EL (cell line): ENCODE measurements at regions not wholly inside any gene's neighbourhood (a gene's known extent, or its start where the extent isn't known, plus 50 kb on each side); places are given as distances from the start of the nearest gene placed in this dataset.
A peak's percentile ranks its signal among the peaks of the same experiment; 100 is the strongest.
"Not testable (repeated sequence)": the region's sequence is repeated elsewhere in the genome, so short reads cannot be mapped to it uniquely, and the experiment has no call there.

Experiments used
- DNase-seq: peaks from one replicate; pipeline ENCODE4 v3.0.0-alpha.2; 2016

- peak; percentile 88 for DNase-seq
Observed at GRCh38 chr7:85287106-85287825, 100.4 kb upstream of the SEMA3D start.

GRCh38 chr7:85286446-85286845, 99.6 kb upstream of the SEMA3D start:
- peak; percentile 3 for DNase-seq

GRCh38 chr7:85285527-85285926, 98.7 kb upstream of the SEMA3D start:
- DNase-seq, result no peak

GRCh38 chr7:85275204-85275603, 88.3 kb upstream of the SEMA3D start:
- DNase-seq, result no peak

- no peak for DNase-seq
Observed at GRCh38 chr7:85274454-85274853, 87.6 kb upstream of the SEMA3D start.

GRCh38 chr7:85262891-85263290, 76.0 kb upstream of the SEMA3D start:
- DNase-seq, result peak; percentile 59

GRCh38 chr7:85261336-85261735, 74.5 kb upstream of the SEMA3D start:
- peak; percentile 70 for DNase-seq

- not testable (repeated sequence) for DNase-seq
Observed at GRCh38 chr7:85249787-85250186, 62.9 kb upstream of the SEMA3D start.

GRCh38 chr7:85239109-85239508, 52.3 kb upstream of the SEMA3D start:
- no peak for DNase-seq

- peak; percentile 81 for DNase-seq
Observed at GRCh38 chr7:85237721-85238120, 50.9 kb upstream of the SEMA3D start.
